GM19455 (cell line): ENCODE measurements at regions not wholly inside any gene's neighbourhood (a gene's known extent, or its start where the extent isn't known, plus 50 kb on each side); places are given as distances from the start of the nearest gene placed in this dataset.

ENCODE experiments used
- ATAC-seq: cut with Tn5 transposase; IDR thresholded peaks from one replicate; pipeline ENCODE4 v1.9.1; 2021; ENCODE audit not compliant: unreplicated experiment

DNA sequence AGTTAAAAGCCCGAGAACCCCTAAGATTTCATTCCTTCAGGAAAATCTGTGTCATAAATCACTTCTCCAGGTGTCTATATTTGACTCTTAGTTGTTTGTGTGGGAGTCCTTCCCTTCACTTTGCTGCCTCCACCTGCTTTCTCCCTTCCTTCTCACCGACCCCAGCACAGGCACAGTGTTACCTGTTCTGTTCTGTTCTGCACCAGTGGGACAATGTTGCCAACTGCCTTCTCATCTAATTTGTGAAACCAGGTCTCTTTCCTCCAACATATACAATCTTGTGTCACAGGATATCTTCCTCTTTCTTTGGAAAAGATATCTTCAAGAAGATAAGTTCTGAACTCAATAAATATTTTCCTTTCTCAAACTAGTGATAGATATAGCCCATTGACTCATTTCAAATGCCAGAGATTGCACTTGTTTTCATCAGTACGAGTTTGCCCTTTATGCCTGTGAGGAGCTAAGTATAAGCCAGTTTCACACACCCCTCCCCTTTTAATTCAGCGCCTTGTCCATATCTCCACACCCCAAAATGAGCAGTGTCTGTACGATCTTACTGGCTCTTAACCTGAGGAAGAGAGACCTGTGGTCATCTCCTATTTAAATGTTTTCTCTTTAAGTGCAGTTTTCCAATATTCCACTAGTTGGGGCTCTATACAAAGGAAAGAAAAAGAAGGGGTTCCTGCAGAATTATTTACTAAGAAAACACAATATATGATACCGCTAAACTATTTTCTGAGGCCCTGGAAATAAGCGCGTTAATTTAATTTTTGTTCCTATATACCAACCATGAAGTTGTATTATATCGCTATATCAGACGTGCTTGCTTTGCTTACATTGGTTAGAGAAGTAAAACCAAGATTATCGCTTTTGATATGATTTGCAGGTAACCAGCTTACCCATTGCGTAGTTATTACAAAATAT is 81.6 kb upstream of the PREP start:
- ATAC-seq, result no peak

DNA sequence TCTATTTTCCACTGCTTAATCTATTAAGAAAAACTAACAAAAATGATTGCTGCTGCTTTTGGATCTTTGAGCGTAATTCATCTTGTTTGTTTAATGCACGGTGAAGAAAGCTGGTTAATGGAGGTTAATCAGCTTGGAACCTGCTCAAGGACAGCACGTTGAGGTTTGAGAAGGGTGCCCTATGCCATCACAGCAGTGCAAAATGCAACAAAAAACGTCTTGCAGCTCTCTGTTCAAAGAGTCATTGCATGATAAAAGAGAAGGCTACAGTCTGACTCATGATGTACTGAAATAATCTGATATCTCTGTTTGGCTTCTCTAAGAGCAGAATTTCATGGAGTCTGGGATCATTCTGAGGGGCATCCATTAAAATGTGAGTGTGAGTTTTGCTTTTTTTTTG is 80.6 kb upstream of the PREP start:
- no peak for ATAC-seq

DNA sequence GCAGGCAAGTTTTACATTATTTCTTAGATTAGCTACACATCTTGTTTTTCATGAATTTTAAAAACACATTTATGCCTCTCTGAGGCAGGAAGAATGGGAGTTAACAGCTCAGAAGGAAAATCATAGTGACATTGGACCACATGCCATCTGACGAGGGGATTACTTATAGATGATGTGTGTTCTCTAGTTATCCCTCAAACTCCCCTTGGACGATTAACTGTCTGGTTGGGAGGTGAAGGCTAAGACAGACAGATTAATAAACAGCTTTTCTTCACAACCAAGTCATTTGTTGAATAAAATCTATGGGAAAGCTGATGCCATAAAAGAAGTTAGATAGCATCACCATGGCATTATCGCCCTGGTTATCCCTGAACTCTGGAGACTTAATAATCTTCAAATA is 80.0 kb upstream of the PREP start:
- no peak for ATAC-seq

DNA sequence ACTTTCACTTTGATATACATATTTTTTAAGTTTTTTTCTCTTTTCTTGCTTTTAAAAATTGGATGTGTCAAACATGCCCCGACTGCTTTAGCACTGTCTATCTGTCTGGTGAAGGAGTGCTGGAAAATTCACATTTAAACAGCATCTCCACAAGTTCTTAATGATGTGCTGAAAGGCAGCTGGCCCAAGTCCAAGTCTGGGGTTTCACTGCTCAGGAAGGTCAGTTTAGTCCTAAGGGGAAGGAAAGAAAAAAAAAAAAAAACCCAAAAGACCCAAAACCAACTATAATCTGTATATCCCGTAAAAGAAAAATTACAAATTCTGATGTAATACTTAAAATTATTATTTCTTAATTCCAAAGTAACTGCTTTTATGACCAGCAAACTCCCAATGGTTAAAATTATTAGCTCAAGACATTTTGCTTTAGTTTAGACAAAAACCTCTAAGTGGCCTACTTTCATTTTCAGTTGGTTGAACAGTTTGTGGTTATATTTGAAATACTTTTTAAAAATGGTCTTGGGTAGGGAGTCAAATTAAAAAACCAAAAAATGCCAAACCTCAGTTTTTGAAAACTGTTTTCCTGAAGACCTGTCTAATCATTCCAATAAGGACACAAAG is 79.5 kb upstream of the PREP start:
- no peak for ATAC-seq

DNA sequence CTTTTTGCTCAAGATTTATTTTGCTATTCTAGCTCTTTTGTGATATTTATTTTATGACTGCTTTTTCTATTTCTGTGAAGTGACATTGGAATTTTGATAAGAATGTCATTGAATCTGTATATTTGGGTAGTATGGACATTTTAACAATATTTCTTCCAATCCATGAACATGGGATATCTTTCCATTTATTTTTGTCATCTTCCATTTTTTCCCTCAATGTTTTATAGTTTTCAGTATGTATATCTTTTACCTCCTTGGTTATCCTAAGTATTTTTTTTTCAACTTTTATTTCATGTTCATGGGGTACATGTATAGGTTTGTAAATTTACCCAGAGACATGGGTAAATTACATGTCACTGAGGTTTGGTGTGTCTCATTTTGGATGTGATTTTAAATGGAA is 74.1 kb upstream of the PREP start:
- ATAC-seq, result no peak

DNA sequence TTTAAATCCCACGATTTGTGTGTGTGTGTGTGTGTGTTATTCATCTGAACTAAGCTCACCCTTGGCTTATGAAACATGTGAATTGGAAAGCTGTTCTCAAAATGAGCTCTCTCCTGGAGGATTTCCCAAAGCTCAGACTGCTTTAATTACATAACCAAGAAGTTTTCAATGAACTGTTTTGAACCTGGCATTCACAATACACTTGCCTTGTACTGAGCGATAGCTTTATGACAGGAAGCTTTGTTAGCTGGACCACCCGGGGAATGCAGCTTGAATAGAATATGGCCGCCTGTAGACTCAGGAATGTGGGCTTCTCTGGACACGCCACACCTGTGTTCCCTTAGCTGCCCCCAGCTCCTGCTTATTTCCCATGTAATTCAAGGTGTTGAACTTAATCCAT is 71.4 kb upstream of the PREP start:
- ATAC-seq, result no peak

DNA sequence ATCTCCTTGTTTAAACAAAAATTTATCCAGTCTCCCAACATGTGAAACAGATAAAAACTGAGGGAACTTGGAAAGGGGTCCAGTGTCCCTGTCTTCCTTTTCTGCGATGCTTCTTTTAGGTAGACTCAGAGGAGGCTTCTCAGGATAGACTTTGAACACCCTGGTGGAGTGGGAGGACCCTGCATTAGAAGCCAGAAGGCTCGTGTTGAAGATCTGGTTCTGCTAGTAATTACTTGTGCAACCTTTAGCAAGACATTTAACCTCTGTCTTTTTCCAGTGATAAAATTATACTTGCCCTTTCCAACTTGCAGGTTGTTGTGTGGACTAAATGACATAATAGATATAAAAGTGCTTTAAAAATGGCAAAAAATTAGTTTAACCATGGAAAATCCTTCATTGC is 67.1 kb upstream of the PREP start:
- no peak for ATAC-seq

DNA sequence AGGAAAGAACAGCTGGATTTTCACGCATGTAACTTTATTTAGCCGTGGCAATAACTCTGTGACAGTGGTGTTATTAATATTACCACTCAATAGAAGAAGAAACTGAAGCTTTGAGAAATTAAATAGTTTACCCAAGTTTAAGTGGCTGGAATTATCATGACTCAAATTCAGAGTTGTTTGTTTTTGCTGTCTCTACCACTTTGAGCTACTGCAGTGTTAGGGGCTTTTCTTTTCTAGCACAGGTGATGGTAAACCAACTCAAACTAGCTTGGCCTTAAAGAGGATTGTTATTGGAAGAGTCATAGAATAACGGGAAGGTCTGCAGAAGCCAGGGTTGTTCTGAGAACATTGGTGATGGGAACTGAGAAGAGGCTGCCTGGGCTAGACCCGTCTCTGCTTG is 66.0 kb upstream of the PREP start:
- ATAC-seq, result no peak

DNA sequence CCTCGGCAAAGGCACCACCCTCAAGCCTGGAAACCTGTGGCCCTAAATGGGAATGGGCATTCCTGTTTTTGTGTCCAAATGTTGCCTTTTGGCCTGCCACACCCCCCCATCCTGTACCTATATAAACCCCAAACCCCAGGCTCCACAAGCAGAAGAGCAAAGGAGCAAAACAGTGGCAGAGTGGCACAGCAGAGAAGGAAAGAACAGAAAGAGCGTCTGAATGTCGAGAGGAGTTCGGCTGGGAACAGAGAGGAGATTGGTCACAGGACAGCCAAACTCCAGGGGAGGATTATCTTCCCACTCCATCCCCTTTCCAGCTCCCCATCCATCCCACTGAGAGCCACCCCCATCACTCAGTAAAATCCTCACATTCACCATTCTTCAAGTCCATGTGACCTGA is 58.0 kb upstream of the PREP start:
- ATAC-seq, result no peak

DNA sequence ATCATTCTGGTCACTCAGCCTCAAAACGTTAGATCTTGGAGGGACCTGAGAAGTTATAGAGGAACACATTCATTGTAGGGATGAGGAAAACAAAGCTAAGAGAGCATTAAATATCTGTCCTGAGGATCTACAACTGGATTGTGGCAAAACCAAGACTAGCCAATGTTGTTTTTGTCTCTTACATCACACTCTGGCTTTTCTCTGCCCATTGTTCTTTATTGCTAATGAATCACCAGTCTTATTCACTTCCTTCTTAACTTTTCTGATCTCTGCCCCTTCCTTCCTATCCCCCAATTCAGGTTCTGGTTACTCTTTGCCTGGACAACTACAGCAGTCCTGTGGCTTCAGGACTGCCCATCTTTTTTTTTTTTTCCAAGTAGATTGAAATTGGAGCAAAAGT is 57.0 kb upstream of the PREP start:
- ATAC-seq, result no peak

DNA sequence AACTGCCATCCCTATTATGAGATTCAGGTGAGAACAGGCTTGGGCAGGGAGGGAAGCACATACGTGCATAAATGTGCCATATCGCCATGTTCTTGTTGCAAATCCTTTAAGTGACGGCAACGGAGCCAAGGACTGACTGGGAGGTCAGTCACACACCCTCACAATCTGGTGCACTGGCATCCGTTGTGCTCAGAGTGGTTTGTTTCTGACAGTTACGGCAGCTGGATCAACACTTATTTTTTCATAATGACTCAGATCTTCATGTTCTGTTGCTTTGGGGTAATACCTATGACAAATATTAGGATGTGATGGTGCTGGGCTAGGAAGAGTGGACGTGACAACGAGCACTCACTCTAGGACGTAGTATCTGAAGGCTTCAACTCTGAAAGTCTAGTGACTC is 56.2 kb upstream of the PREP start:
- peak; percentile 96 for ATAC-seq

DNA sequence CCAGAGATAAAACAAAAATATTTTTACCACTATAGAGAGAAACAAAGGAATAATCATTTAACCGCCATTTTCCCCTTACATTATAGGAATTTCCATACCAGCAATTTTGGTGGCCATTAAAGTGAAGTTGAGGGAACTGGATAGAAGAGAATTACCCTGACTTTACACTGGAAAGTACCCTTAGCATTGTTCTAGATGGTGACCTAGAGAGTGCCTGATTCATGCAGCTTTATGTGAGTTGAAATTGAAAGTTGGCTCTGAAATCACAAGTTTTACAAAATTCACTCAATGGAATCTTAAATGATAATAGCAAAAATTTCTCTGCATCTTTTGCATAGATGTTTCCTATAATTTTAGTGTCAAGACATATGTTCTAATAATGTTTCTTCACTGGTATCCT is 55.7 kb upstream of the PREP start:
- ATAC-seq, result peak; percentile 36

DNA sequence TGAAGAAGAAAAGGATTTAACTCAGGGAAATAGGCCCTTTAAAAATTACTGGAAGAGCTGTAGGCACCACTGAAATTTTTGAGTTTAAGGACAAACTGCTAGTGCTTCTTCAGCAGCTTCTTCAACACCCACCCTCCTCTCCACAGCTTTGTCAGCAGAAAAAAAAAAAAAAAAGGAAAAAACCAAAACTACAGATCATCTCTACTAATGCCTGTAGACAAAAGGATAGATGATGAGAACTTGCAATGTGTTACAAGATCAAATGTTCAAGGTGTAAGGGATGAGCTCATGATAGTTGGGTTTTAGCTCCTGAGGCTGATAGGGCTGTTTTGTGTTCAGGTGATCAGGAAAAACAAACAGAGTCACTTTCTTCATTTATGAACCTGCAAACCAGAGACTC is 55.2 kb upstream of the PREP start:
- no peak for ATAC-seq

DNA sequence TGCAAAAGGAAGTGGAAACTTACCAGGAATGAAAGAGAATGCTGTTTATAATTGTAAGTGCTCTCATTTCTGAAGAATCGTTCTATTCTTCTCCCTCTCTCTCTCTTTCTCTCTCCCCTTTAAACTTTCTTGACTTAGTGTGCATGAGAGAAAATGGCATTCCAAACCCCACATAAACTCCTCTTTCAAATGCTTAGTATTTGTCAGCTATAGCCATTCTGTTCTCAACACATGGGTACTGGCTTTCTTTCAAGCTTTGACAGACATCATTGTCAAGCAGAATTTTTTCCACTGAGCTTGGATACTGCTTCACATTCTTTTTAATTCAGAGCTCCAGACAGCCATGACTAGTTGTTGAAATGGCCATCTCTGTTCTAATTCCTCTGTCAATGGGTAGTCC is 51.1 kb upstream of the PREP start:
- ATAC-seq, result no peak

DNA sequence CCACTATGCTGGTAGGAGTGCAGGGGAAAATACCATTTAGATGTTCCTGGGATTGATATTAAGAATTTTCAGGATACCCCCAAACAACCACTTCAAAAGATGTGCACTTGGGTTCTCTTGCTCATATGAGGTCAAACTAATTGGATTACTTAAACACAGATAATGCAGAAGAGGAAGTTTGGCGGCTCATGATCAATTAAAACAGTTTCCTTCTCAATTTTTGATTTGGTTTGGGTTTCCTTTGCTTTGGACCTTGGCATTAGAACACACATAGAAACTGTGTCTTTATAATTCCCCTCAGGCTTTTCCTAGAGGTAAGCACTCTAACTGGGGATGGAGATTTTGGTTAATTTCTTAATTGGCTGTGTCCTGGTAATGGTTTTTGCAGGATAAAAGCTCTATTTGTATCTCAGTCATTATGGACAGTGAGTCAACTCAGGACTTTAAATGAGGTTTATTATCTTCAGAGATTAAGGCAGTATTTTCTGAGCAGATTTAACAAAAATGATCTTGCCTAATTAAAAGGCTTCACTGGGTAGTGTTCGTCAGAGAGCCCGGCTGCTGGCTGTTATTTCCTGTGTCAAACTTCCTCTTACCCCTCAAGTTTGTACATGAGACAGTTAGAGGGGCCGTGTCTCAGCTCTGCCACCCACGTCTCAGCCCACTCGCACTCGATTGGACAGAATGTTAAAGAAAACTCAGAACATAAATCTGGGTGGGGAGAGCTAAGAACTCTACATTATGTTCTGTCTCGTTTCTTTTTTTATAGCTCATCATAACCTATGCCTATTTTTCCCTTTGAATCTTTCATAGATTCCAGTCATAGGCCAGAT is 50.3 kb upstream of the PREP start:
- ATAC-seq, result no peak
